ENCODE measurements at regions not wholly inside any gene's neighbourhood (a gene's known extent, or its start where the extent isn't known, plus 50 kb on each side); places are given as distances from the start of the nearest gene placed in this dataset.

GRCh38 chr3:177574222-177574856 lies 377.1 kb upstream of the TBL1XR1 start:
- TF ChIP-seq POLR2A (IDR thresholded peaks at IDR 0.05; ENCODE audit: low read depth, low read length), result no peak
- TF ChIP-seq PAX5 (IDR thresholded peaks at IDR 0.05; ENCODE audit: insufficient read depth, low read length, severe bottlenecking), result no peak
- no peak for TF ChIP-seq TAF1 (IDR thresholded peaks at IDR 0.05; ENCODE audit: low read depth, low read length)

All from GM12891 (cell line).